ELR (cell line): ENCODE measurements at regions not wholly inside any gene's neighbourhood (a gene's known extent, or its start where the extent isn't known, plus 50 kb on each side); places are given as distances from the start of the nearest gene placed in this dataset.

Experiments
- DNase-seq: peaks from one replicate; pipeline ENCODE4 v3.0.0-alpha.2; 2015; ENCODE audit warnings: low read depth

DNA sequence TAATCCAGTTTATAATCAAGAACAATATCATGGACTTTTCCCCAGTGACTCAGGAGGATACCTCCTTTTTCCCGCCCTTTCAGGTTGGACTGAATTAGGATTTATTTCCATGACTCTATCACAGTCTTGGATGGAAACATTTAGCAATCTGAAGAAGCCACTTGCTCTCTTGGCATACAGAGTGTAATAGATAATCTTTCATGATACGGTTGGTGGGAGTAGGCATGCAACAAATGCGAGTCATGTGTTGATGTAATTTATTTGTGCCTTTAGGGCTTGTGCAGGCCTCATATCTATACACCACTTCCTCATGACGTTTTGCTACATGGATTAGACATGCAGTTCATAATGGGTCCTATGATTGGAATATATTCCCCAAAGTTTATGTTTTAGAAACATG, 54.2 kb upstream of the MCTP2 start:
- no peak for DNase-seq

GRCh38 chr15:94175420-94175819, 55.9 kb upstream of the MCTP2 start:
- DNase-seq: no peak

GRCh38 chr15:94174399-94174802, 57.0 kb upstream of the MCTP2 start:
- no peak for DNase-seq

GRCh38 chr15:94168250-94168649, 63.1 kb upstream of the MCTP2 start:
- no peak for DNase-seq

GRCh38 chr15:94164971-94165370, 66.4 kb upstream of the MCTP2 start:
- no peak for DNase-seq

DNA sequence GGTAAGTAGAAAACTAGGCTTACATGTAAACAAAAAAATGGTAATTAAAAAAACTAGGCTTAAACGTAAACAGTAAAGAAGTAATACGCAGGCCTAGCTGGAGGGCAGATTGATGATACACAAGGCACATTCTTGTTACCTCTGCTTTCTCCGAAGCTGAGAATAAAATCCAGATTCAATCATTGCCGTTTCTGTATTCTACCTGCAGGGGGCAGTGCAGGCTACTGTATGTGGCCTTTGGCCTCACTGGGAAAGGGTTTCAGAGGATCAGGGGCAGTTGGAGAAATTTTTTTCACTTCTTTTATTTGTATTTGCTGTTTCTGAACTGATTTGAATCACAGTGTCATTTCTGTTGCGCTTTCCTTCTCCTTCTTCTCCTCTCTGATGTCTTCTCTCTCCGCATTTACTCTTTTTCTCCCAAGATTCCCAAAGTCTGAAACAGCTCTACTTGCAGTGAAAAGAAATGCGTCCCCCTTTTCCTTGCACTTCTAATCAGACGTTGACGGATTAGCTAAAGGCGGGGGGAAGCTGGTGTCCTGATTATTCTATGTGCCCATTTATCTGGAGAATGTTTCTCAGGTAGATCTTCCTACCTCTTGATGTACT, 67.1 kb upstream of the MCTP2 start:
- peak; percentile 2 for DNase-seq

DNA sequence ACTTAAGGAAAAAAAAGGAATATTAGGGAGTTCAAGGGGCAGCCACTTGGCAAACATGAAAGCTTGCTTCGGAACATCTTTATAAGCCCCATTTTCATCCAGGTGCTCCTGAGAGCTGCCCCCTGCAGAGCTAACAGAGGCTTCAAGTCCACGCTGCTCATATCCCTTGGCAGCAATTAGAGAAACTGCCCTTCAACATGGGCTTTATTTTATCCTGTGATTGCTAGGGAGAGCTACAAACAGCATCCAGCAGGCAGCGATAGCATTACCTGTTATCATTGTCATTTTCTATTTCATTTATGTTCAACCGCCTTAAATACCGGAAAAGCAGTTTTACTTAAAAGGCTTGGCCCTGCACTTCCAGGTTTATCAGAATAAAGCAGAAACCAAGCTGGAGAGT, 68.4 kb upstream of the MCTP2 start:
- DNase-seq: no peak

DNA sequence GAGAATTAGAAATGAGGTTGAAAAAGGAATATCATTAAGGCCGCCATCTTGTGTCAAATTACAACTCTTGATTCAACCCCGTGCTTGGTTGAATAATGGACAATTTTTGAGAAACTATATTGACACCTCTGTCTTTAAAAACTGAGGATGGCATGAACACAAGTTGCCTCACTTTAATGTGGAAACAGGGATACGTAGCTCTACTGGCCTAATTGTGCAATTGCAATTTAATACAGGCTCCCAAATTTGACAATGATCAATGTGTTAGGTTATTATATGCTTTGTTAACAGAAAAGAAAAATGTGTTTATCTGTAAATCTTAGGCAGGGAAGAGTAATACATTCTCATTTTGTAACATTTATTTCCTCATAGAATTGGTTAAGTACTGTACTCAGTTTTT, 77.1 kb upstream of the MCTP2 start:
- no peak for DNase-seq

GRCh38 chr15:94145046-94145445, 86.3 kb upstream of the MCTP2 start:
- no peak for DNase-seq

DNA sequence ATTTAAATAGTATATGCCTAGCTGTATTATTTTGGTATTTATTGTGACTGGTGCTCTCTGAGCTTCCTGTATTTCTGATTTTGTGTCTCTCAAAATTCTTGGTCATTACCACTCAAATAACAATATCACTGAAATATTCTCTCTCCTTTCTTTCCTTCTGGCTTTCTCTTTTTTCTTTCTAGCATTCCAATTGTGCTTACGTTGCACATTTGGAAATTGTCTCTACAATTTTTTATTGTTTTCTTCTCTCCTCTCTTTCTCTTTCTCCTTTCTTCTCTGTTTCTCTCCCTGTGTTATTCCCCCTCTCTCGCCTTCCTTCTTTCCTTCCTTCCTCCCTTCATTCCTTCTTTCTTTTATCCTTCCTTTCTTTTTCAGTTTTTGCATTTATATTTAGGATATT, 89.6 kb upstream of the MCTP2 start:
- no peak for DNase-seq

GRCh38 chr15:94135486-94136147, 95.7 kb upstream of the MCTP2 start:
- DNase-seq: no peak

DNA sequence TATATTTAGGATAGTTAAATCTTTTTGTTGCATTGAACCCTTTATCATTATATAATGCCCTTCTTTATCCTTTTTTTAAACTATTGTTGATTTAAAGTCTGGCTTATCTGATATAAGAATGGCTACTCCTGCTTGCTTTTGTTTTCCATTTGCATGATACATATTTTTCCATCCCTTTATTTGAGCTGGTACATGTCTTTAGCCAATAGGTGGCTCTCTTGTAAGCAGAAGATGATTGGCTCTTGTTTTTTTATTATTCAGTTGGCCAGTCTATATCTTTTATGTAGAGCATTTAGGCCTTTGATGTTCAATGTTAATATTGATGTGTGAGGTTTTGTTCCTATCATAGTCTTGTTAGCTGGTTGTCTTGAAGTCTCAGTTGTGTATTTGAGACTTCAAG, 99.5 kb upstream of the MCTP2 start:
- DNase-seq: no peak

GRCh38 chr15:94130504-94130903, 100.9 kb upstream of the MCTP2 start:
- DNase-seq: no peak

DNA sequence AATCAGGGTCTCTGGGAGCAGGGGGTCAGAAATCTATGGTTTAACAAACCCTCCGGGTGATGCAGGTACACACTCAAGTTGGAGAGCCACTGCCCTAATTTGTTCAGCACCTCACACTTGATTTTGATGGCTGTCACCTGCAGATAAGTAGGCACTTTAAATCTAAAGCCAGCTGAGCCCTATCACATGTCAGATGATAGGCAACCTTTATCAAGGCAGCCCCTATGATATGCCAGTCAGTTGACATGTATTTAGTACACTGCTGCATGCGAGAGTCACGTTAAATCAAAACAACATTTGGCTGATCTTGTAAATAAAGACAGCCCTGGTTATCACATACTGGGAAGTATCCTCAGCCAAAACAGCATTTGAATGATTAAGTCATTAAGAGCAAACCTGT, 104.4 kb upstream of the MCTP2 start:
- DNase-seq: no peak

DNA sequence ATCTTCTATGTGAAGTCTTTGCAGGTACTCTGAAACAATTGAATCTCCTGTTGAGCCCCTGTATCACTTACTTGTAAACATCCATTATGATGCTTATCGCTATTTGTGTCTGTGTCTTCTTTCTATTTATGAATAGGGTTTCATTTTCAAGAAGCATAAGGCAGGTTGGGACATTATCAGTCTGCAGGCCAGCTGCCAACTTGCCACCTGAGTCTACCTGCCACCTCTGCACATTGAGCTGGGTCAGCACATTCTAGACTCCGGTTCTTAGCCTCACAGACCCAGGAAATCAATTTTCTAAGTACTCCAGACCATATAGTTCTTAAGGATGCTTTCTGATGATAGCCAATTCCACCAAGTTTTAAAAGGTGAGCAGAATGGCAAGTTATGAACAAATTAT, 105.7 kb upstream of the MCTP2 start:
- DNase-seq: no peak

GRCh38 chr15:94125156-94125555, 106.2 kb upstream of the MCTP2 start:
- no peak for DNase-seq

GRCh38 chr15:94122516-94122915, 108.8 kb upstream of the MCTP2 start:
- no peak for DNase-seq

GRCh38 chr15:94119923-94120775, 111.2 kb upstream of the MCTP2 start:
- DNase-seq: peak; percentile 44

DNA sequence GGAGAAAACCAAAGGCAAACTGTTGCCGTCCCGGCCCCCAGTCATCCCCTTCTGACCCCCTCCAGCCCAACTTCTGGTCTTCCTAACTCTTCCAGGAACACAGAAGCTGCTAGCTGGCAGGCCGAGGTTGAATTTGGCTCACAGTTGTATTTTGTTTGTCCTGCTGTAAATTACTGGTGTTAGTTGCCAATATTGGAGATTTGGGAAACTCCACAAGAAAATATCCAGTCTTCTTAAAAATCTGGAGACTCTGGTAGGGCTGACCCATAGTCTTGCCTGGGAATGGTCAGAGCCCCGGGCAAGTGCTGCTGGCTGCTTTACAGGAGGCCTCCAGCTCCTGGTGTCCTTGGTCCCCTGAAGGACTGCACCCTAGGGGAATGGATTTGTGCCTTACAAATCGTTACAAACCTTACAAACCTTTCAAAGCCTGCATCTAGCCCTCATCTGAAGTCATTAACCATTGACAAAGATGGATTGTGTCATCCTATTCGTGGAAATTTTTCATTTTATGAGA, 112.0 kb upstream of the MCTP2 start:
- DNase-seq: no peak

DNA sequence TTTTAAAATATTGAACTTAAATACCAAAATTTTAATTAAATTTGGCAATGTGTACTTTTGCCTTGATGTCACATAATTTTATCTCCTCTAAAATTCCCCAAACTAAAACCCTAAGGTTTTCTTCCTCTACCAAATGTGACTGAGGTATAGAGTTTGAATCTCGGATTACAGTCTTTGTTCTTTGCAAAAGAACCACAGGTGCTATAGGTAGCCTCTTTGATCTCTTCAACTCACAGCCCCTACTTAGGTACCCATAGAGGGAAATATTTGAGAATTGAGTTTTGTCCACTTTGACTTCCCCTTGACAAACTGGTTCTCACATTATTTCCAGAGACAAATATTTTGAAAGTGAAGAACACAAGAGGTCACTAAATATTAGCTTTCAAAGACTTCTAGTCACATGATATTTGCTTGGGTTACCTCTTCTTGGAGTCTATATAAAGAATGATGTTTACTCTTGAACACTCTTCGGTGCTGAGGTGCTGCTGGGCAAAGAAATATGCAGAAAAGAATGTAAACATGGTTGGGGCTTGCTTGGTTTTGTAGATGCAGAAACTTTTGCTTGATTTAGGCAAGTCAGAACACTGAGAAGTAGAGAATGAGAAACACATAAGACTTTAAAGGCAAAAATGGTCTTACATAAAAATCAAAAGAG, 120.8 kb upstream of the MCTP2 start:
- no peak for DNase-seq

DNA sequence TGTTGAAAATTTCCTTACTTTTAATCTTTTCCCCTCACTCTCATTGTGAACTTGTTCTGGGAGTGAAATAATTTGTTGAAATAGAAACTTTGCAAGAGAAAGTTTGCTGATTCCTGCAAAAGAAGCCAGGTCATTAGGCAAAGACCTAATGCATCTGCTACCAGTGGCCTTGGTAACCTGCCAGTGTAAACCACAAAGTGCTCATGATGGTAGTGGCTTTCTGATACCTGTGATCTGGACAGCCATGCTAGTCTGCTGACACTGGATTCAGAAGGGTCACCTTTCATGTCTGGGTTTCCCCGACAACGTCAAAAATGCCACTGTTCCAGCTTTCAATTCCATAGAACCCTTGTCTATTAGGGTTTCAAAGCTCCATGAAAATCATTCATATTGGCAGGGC, 123.7 kb upstream of the MCTP2 start:
- no peak for DNase-seq

DNA sequence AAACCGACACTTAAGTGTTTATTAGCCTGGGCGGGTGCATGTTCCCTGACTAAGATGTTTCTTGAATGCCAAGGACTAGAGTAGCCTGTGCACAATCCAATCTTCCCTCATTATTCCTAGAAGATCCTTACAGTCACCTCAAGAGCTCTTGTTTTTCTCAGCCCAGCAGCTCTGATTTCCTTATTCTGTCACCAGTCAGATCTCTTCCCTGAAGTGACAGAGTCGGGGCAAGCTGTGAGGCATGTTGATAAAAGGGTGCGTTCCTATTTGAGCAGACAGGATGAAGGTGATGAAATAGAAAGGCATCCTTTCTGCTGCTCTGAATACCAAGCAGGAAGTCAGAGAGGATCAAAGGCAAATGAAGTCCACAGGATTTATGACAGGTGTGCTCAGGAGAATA, 125.6 kb upstream of the MCTP2 start:
- DNase-seq: no peak

DNA sequence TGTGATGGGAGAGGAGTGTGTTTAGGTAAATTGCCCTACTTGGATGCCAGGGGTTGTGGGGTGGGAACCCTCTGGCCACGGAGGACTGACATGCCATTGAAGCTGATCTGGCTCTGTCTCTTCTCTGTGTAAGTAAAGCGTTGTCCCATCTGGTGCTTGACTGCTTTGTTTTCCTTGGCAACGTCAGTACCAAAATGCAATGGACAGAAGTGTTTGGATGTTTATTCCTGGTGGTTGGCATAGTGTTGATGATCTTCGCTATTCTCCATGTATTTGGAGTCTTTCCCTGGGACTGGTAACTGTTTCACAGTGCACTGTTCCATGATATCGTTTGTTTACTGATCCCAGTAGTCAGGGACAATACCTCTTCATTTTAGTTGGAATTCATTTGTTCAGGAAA, 130.5 kb upstream of the MCTP2 start:
- DNase-seq: no peak
